Glutamatergic neuron (in vitro differentiated cells): ENCODE measurements at regions not wholly inside any gene's neighbourhood (a gene's known extent, or its start where the extent isn't known, plus 50 kb on each side); places are given as distances from the start of the nearest gene placed in this dataset.

ENCODE experiments used
- DNase-seq: peaks from one replicate; pipeline ENCODE4 v3.0.0; 2022
- H3K27ac Mint-ChIP-seq: one replicate; pipeline ENCODE4 v1.8.0; 2020; ENCODE audit warnings: mild to moderate bottlenecking, mixed read lengths, inconsistent platforms; ENCODE audit not compliant: unreplicated experiment
- H3K27me3 Mint-ChIP-seq: one replicate; pipeline ENCODE4 v1.8.0; 2020; ENCODE audit warnings: mild to moderate bottlenecking, moderate library complexity, mixed read lengths, inconsistent platforms; ENCODE audit not compliant: unreplicated experiment
- H3K36me3 Mint-ChIP-seq: one replicate; pipeline ENCODE4 v1.8.0; 2020; ENCODE audit warnings: mild to moderate bottlenecking, mixed read lengths, inconsistent platforms; ENCODE audit not compliant: unreplicated experiment
- H3K4me1 Mint-ChIP-seq: one replicate; pipeline ENCODE4 v1.8.0; 2020; ENCODE audit warnings: mild to moderate bottlenecking, low read depth, mixed read lengths, inconsistent platforms; ENCODE audit not compliant: unreplicated experiment
- H3K4me3 Mint-ChIP-seq: one replicate; pipeline ENCODE4 v1.8.0; 2020; ENCODE audit warnings: mild to moderate bottlenecking, mixed read lengths, inconsistent platforms; ENCODE audit not compliant: unreplicated experiment
- H3K9me3 Mint-ChIP-seq: one replicate; pipeline ENCODE4 v1.8.0; 2020; ENCODE audit warnings: mild to moderate bottlenecking, moderate library complexity, mixed read lengths, inconsistent platforms; ENCODE audit not compliant: unreplicated experiment
- TF ChIP-seq, protein P1 (sequence below): fragments of 200-600 bp; sonication (generic); IDR thresholded peaks from one replicate; pipeline ENCODE4 v1.5.0; 2021; ENCODE audit not compliant: partially characterized antibody, unreplicated experiment

DNA sequence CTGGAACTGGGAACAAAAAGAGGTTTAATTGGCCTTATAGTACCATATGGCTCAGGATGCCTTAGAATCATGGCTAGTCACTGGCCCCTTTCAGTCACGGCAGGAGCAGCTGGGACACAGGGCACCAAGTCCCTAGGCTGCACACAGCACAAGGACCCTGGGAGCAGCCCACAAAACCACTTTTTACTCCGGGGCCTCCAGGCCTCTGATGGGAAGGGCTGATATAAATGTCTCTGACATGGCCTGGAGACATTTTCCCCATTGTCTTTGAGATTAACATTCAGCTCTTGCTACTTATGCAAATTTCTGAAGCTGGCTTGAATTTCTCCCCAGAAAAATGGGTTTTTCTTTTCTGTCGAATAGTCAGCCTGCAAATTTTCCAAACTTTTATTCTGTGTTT, 1026.4 kb upstream of the COX7C start:
- peaks cover 3% of the 10 kb centered on the region for H3K9me3 Mint-ChIP-seq
- TF ChIP-seq, protein P1, sequence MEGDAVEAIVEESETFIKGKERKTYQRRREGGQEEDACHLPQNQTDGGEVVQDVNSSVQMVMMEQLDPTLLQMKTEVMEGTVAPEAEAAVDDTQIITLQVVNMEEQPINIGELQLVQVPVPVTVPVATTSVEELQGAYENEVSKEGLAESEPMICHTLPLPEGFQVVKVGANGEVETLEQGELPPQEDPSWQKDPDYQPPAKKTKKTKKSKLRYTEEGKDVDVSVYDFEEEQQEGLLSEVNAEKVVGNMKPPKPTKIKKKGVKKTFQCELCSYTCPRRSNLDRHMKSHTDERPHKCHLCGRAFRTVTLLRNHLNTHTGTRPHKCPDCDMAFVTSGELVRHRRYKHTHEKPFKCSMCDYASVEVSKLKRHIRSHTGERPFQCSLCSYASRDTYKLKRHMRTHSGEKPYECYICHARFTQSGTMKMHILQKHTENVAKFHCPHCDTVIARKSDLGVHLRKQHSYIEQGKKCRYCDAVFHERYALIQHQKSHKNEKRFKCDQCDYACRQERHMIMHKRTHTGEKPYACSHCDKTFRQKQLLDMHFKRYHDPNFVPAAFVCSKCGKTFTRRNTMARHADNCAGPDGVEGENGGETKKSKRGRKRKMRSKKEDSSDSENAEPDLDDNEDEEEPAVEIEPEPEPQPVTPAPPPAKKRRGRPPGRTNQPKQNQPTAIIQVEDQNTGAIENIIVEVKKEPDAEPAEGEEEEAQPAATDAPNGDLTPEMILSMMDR = no peak
- H3K36me3 Mint-ChIP-seq = no peaks in the 10 kb centered on the region
- H3K4me3 Mint-ChIP-seq = no peak overlapping the region
- no peak for DNase-seq
- H3K27ac Mint-ChIP-seq = no peak overlapping the region
- H3K27me3 Mint-ChIP-seq = no peaks in the 10 kb centered on the region
- peaks cover 8% of the 10 kb centered on the region for H3K4me1 Mint-ChIP-seq

DNA sequence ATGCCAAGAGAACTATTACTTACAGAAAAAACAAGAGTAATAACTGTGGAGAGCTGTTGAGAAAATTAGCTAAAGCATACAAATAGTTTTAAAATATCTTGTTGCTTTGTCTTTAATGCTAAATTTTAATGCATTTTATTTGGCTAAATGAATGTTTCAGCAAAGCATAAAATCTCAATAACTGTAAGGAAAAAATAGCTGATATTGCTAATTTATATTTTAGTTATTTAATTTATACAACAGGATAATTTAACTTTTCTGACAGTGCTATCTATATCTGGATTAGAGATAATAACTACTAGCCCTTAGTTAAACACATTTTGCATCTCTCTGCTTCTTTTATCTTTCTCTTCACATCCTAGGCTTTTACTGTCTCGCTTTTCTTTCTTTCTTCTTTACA, 1014.9 kb upstream of the COX7C start:
- no peaks in the 10 kb centered on the region for H3K27me3 Mint-ChIP-seq
- no peak for DNase-seq
- no peak overlapping the region for H3K4me3 Mint-ChIP-seq
- no peaks in the 10 kb centered on the region for H3K4me1 Mint-ChIP-seq
- TF ChIP-seq, protein P1 = no peak
- H3K27ac Mint-ChIP-seq = no peak overlapping the region
- no peaks in the 10 kb centered on the region for H3K36me3 Mint-ChIP-seq
- H3K9me3 Mint-ChIP-seq = no peaks in the 10 kb centered on the region

DNA sequence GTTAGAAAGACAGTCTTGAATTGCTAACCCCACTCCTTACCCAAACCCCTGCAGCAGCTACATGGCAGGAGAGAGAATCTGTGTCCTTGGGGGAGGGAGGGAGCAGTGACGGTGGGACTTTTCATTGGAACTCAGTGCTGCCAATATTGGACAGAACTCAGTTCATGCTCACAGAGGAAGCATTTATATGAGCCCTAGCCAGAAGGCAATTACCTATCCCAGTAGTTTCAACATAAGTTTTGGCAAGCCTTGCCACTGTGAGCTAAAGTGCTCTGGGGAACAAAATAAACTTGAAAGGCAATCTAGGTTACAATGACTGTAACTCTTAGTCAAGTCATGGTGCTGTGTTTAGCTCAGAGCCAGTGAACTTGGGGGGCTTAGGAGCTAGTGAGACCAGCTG, 1013.4 kb upstream of the COX7C start:
- no peak overlapping the region for H3K4me3 Mint-ChIP-seq
- H3K4me1 Mint-ChIP-seq = no peaks in the 10 kb centered on the region
- H3K9me3 Mint-ChIP-seq = no peaks in the 10 kb centered on the region
- no peaks in the 10 kb centered on the region for H3K36me3 Mint-ChIP-seq
- no peaks in the 10 kb centered on the region for H3K27me3 Mint-ChIP-seq
- no peak for DNase-seq
- TF ChIP-seq, protein P1 = no peak
- no peak overlapping the region for H3K27ac Mint-ChIP-seq

DNA sequence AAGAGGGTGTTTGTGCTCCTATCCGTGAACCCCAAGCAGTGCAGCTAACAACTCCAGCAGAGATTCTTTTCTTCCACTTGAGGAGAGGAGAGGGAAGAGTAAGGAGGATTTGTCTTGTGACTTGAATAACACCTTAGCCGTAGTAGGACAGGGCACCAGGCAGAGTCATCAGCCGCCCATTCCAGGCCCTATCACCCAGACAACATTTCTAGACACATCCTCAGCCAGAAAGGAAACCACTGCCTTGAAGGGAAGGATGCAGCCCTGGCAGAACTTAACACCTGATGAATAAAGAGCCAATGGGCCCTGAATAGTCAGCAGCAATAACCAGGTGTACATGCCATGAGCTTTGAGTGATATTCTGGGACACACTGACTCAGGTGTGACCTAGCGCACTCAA, 1013.0 kb upstream of the COX7C start:
- no peak overlapping the region for H3K4me3 Mint-ChIP-seq
- no peaks in the 10 kb centered on the region for H3K36me3 Mint-ChIP-seq
- peaks cover 2% of the 10 kb centered on the region for H3K9me3 Mint-ChIP-seq
- TF ChIP-seq, protein P1 = no peak
- H3K4me1 Mint-ChIP-seq = no peaks in the 10 kb centered on the region
- no peak for DNase-seq
- H3K27ac Mint-ChIP-seq = no peak overlapping the region
- no peaks in the 10 kb centered on the region for H3K27me3 Mint-ChIP-seq

DNA sequence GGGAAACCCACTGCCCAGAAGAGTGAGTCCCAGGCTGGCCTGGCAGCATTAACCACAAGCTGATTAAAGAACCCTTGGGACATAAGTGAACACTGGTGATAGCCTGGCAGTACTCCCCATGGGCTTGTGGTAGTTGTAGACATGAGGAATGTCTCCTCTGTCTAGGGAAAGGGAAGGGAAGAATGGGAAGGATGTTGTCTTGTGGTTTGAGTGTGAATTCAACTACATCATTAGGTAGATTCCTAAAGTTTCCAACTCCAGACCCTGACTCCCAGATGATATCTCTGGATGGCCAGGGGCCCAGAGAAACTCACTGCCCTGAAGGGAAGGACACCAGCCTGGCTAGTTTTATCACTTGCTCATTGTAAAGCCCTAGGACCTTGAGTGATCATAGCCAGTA, 1012.4 kb upstream of the COX7C start:
- Mint-ChIP-seq H3K4me1 (no peaks in the 10 kb centered on the region), H3K27me3 (no peaks in the 10 kb centered on the region), H3K36me3 (no peaks in the 10 kb centered on the region), H3K9me3 (peaks cover 2% of the 10 kb centered on the region), H3K27ac (no peak overlapping the region), H3K4me3 (no peak overlapping the region)
- TF ChIP-seq, protein P1 = no peak
- no peak for DNase-seq
